Vagina (tissue), 2 donors: ENCODE measurements at regions not wholly inside any gene's neighbourhood (a gene's known extent, or its start where the extent isn't known, plus 50 kb on each side); places are given as distances from the start of the nearest gene placed in this dataset.

ENCODE experiments used
- POLR2A ChIP-seq, 2 donors: fragments of 450-650 bp; IDR thresholded peaks; one replicate each; pipeline ENCODE4 v1.6.1; 2017; ENCODE audit warnings: antibody characterized with exemption in 2 of 2, mild to moderate bottlenecking in 2 of 2, moderate library complexity in 2 of 2
- TF ChIP-seq, protein P1 (sequence below), 3 experiments: fragments of 450-650 bp in 2 of 3; fragments of 200-600 bp in 1 of 3; sonication (generic) in 1 of 3; IDR thresholded peaks; one replicate each; pipeline ENCODE4 v1.5.1; 2017 to 2019; ENCODE audit warnings: antibody characterized with exemption in 3 of 3, mild to moderate bottlenecking in 2 of 3, moderate library complexity in 2 of 3

GRCh38 chr4:111045992-111046391 is 423.1 kb upstream of the PITX2 start:
- TF ChIP-seq, protein P1, sequence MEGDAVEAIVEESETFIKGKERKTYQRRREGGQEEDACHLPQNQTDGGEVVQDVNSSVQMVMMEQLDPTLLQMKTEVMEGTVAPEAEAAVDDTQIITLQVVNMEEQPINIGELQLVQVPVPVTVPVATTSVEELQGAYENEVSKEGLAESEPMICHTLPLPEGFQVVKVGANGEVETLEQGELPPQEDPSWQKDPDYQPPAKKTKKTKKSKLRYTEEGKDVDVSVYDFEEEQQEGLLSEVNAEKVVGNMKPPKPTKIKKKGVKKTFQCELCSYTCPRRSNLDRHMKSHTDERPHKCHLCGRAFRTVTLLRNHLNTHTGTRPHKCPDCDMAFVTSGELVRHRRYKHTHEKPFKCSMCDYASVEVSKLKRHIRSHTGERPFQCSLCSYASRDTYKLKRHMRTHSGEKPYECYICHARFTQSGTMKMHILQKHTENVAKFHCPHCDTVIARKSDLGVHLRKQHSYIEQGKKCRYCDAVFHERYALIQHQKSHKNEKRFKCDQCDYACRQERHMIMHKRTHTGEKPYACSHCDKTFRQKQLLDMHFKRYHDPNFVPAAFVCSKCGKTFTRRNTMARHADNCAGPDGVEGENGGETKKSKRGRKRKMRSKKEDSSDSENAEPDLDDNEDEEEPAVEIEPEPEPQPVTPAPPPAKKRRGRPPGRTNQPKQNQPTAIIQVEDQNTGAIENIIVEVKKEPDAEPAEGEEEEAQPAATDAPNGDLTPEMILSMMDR (IDR thresholded peaks at IDR 0.05): no peak
- TF ChIP-seq POLR2A (IDR thresholded peaks at IDR 0.05): no peak
